DND-41 (cell line): ENCODE measurements at regions not wholly inside any gene's neighbourhood (a gene's known extent, or its start where the extent isn't known, plus 50 kb on each side); places are given as distances from the start of the nearest gene placed in this dataset.

Experiments used
- EZH2 ChIP-seq: IDR thresholded peaks from 3 replicates; pipeline ENCODE4 v1.6.1; 2012; ENCODE audit warnings: borderline replicate concordance, low read depth, mild to moderate bottlenecking, moderate library complexity, low read length, inconsistent platforms; ENCODE audit not compliant: severe bottlenecking
- TF ChIP-seq, protein P1 (sequence below): IDR thresholded peaks from 2 replicates; pipeline ENCODE4 v1.5.1; 2012; ENCODE audit warnings: borderline replicate concordance, low read length, moderate library complexity, mild to moderate bottlenecking; ENCODE audit not compliant: poor library complexity, severe bottlenecking; ENCODE audit errors: extremely low read depth

DNA sequence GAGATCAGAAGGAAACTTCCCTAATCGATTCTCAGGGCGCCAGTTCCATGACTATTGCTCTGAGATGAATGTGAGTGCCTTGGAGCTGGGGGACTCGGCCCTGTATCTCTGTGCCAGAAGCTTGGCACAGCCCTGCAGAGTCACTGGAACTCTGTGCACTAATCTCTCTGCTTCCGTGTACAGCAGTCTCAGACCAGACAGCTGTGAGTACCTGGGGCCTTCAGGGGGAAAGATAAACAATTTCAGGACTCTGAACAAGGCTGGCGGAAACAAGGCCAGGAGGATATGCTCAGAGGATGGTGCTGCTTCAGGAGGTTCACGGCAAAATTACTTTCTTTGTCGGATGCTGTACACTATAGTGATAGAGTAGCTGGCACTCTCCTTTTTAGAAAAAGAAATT is 131.7 kb upstream of the PRSS58 start:
- TF ChIP-seq, protein P1, sequence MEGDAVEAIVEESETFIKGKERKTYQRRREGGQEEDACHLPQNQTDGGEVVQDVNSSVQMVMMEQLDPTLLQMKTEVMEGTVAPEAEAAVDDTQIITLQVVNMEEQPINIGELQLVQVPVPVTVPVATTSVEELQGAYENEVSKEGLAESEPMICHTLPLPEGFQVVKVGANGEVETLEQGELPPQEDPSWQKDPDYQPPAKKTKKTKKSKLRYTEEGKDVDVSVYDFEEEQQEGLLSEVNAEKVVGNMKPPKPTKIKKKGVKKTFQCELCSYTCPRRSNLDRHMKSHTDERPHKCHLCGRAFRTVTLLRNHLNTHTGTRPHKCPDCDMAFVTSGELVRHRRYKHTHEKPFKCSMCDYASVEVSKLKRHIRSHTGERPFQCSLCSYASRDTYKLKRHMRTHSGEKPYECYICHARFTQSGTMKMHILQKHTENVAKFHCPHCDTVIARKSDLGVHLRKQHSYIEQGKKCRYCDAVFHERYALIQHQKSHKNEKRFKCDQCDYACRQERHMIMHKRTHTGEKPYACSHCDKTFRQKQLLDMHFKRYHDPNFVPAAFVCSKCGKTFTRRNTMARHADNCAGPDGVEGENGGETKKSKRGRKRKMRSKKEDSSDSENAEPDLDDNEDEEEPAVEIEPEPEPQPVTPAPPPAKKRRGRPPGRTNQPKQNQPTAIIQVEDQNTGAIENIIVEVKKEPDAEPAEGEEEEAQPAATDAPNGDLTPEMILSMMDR: no peak
- no peak for TF ChIP-seq EZH2
